HG03457 (cell line): ENCODE measurements at regions not wholly inside any gene's neighbourhood (a gene's known extent, or its start where the extent isn't known, plus 50 kb on each side); places are given as distances from the start of the nearest gene placed in this dataset.

Experiments used
- ATAC-seq: cut with Tn5 transposase; IDR thresholded peaks from one replicate; pipeline ENCODE4 v1.9.1; 2021; ENCODE audit warnings: moderate number of reproducible peaks; ENCODE audit not compliant: unreplicated experiment

- ATAC-seq = no peak
These were observed 54.9 kb downstream of the MAGEB17 start for GRCh38 chrX:16222151-16222550.

- no peak for ATAC-seq
These were observed 56.1 kb downstream of the MAGEB17 start for GRCh38 chrX:16223385-16223784.

GRCh38 chrX:16239211-16239610 lies 71.9 kb downstream of the MAGEB17 start:
- peak; percentile 72 for ATAC-seq

- no peak for ATAC-seq
These were observed 73.1 kb downstream of the MAGEB17 start for GRCh38 chrX:16240231-16240905.

GRCh38 chrX:16240968-16241367 lies 73.7 kb downstream of the MAGEB17 start:
- ATAC-seq = no peak

- ATAC-seq = no peak
These were observed 83.0 kb downstream of the MAGEB17 start for GRCh38 chrX:16250296-16250695.

- ATAC-seq = no peak
These were observed 84.5 kb downstream of the MAGEB17 start for GRCh38 chrX:16251782-16252181.

- no peak for ATAC-seq
These were observed 91.6 kb downstream of the MAGEB17 start for GRCh38 chrX:16258882-16259281.

- ATAC-seq = no peak
These were observed 100.2 kb downstream of the MAGEB17 start for GRCh38 chrX:16267431-16267830.

GRCh38 chrX:16268206-16268605 lies 100.9 kb downstream of the MAGEB17 start:
- ATAC-seq = no peak

- no peak for ATAC-seq
These were observed 111.6 kb downstream of the MAGEB17 start for GRCh38 chrX:16278927-16279326.

- ATAC-seq = no peak
These were observed 114.9 kb downstream of the MAGEB17 start for GRCh38 chrX:16282209-16282608.

GRCh38 chrX:16284842-16285241 lies 117.6 kb downstream of the MAGEB17 start:
- ATAC-seq = no peak

GRCh38 chrX:16290997-16291396 lies 123.7 kb downstream of the MAGEB17 start:
- no peak for ATAC-seq

- no peak for ATAC-seq
These were observed 133.6 kb downstream of the MAGEB17 start for GRCh38 chrX:16300831-16301230.

GRCh38 chrX:16304751-16305150 lies 137.5 kb downstream of the MAGEB17 start:
- ATAC-seq = no peak

- ATAC-seq = no peak
These were observed 137.9 kb downstream of the MAGEB17 start for GRCh38 chrX:16305187-16305586.

GRCh38 chrX:16307950-16308349 lies 140.7 kb downstream of the MAGEB17 start:
- ATAC-seq = no peak

- no peak for ATAC-seq
These were observed 141.5 kb downstream of the MAGEB17 start for GRCh38 chrX:16308773-16309172.

- no peak for ATAC-seq
These were observed 143.0 kb downstream of the MAGEB17 start for GRCh38 chrX:16310326-16310725.

GRCh38 chrX:16311671-16312070 lies 144.4 kb downstream of the MAGEB17 start:
- no peak for ATAC-seq

GRCh38 chrX:16312761-16313623 lies 145.7 kb downstream of the MAGEB17 start:
- ATAC-seq = no peak
